Choroid plexus epithelial cell (primary cell): ENCODE measurements at regions not wholly inside any gene's neighbourhood (a gene's known extent, or its start where the extent isn't known, plus 50 kb on each side); places are given as distances from the start of the nearest gene placed in this dataset.
"Not testable (repeated sequence)": the region's sequence is repeated elsewhere in the genome, so short reads cannot be mapped to it uniquely, and the experiment has no call there.

Experiments used
- DNase-seq: peaks from one replicate; pipeline ENCODE4 v3.0.0-alpha.2; 2010; ENCODE audit warnings: low read depth
- H3K4me3 ChIP-seq: 2 replicates; pipeline ENCODE4 v1.5.1; 2011; ENCODE audit warnings: low read depth, mild to moderate bottlenecking, control low read depth, low read length, moderate library complexity
- TF ChIP-seq, protein P1 (sequence below): conservative IDR thresholded peaks from 2 replicates; pipeline ENCODE4 v1.5.1; 2011; ENCODE audit warnings: low read depth, mild to moderate bottlenecking, control low read depth, inconsistent platforms, low read length, moderate library complexity

DNA sequence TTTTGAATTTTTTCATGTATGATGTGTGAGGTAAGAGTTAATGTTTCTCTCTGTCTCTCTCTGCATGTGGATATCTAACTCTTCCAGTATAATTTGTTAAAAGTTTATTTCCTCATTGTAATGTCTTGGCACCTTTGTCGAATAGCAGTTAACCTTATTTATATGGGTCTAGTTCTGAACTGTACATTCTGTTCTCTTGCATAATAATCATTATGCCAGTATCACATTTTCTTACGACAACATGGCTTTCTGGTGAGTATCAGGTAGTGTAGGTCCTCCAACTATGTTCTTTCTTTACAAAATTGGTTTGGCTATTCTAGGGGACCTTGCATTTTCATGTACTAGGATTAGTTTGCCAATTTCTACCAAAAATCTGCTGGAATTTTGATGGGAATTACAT lies 337.0 kb upstream of the FZD8 start:
- H3K4me3 ChIP-seq, result no peak overlapping the region
- DNase-seq, result peak; percentile 44
- TF ChIP-seq, protein P1, sequence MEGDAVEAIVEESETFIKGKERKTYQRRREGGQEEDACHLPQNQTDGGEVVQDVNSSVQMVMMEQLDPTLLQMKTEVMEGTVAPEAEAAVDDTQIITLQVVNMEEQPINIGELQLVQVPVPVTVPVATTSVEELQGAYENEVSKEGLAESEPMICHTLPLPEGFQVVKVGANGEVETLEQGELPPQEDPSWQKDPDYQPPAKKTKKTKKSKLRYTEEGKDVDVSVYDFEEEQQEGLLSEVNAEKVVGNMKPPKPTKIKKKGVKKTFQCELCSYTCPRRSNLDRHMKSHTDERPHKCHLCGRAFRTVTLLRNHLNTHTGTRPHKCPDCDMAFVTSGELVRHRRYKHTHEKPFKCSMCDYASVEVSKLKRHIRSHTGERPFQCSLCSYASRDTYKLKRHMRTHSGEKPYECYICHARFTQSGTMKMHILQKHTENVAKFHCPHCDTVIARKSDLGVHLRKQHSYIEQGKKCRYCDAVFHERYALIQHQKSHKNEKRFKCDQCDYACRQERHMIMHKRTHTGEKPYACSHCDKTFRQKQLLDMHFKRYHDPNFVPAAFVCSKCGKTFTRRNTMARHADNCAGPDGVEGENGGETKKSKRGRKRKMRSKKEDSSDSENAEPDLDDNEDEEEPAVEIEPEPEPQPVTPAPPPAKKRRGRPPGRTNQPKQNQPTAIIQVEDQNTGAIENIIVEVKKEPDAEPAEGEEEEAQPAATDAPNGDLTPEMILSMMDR, result no peak

DNA sequence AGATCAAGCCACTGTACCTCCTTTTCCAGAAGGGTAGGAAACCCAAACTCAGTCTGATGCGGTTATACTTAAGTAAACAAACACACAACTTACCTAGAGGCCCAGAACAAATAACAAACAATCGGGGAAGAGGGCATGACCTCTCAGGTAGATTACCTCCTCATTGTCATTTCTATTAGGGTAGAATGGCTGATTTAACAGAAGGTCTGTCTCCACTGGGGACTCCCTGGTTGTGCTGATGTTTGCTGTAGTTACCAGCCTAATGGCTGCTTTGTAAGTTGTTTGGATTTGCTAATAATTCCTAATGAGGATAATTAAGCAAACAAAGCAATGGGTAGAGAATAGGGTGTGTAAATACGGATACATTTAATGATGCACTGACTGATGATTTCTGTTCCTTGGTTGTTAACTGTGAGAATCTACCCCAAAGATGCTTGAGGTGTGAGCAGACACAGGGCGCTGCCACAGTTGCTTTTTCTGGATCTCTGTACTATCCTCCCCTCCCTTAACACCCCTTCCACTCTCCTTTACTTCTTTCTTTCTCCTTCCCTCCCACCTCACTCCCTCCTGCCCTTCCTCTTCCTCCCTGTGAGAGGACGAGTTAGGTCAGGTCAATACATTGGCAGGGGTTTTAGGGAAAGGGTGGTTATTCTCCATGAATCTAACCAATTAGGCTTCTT lies 332.0 kb upstream of the FZD8 start:
- H3K4me3 ChIP-seq, DNase-seq: not testable (repeated sequence)

- H3K4me3 ChIP-seq, result no peak overlapping the region
- TF ChIP-seq, protein P1, result no peak
- DNase-seq, result no peak
Measured at GRCh38 chr10:35972275-35972674, 330.2 kb upstream of the FZD8 start.

- no peak overlapping the region for H3K4me3 ChIP-seq
- TF ChIP-seq, protein P1, result no peak
- DNase-seq, result no peak
Measured at GRCh38 chr10:35971397-35971796, 329.3 kb upstream of the FZD8 start.

- TF ChIP-seq, protein P1, result no peak
- no peak overlapping the region for H3K4me3 ChIP-seq
- no peak for DNase-seq
Measured at GRCh38 chr10:35963685-35964084, 321.6 kb upstream of the FZD8 start.

DNA sequence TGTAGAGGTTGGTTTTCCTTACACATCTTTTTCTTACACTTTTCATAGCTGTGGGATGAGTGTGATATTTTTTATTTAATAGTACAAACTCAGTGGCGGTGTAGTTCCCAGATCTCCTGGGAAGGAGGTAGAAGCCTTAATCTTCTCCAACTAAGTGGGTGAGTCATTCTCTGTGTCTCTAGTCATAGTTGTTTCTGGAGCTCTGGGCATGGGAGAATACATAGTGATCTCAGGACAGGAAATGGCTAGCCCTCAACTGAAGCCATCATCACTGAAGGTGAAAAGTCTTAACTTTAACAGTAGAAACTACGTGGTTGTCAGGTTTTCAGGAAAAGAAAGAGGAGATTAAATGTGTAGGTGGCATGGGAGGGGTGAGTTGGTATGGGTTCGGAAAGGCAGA lies 319.4 kb upstream of the FZD8 start:
- TF ChIP-seq, protein P1, result no peak
- H3K4me3 ChIP-seq, result no peak overlapping the region
- peak; percentile 57 for DNase-seq

DNA sequence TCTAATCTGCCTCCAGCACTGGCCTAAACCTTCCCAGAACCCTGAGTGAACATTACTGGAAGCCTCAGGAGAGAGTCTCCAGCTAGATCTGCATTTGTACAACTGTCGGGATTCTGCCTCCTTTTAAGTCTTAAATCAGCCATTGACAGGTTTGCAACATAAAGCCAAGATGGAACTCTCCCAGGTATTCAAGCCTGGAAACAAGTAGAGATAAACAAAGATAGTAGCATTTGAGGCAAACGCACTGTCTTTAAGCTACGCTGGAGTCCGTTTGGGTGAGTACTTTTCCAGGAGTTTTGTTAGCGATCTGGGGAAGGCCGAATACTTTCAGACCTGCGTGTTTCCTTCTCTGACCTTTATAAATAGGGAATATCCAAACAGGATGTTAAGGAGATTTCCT lies 317.2 kb upstream of the FZD8 start:
- DNase-seq, result no peak
- TF ChIP-seq, protein P1, result no peak
- H3K4me3 ChIP-seq, result no peak overlapping the region
